ENCODE measurements at regions not wholly inside any gene's neighbourhood (a gene's known extent, or its start where the extent isn't known, plus 50 kb on each side); places are given as distances from the start of the nearest gene placed in this dataset.

GRCh38 chr12:126967152-126967551 is 1299.8 kb upstream of the TMEM132C start:
- no peak for TF ChIP-seq CTCF (conservative IDR thresholded peaks at IDR 0.05; ENCODE audit: low read length)
- TF ChIP-seq EZH2phosphoT487 (IDR thresholded peaks at IDR 0.05; ENCODE audit: borderline replicate concordance, low read depth, low read length) = no peak
